Mucosa of descending colon (tissue), 3 donors: ENCODE measurements at regions not wholly inside any gene's neighbourhood (a gene's known extent, or its start where the extent isn't known, plus 50 kb on each side); places are given as distances from the start of the nearest gene placed in this dataset.

Experiments
- ATAC-seq: fragments of 200-7000 bp; cut with Tn5 transposase; one replicate; pipeline ENCODE4 v1.9.1; 2020; ENCODE audit warnings: mild to moderate bottlenecking, moderate library complexity
- DNase-seq, 3 donors: peaks; one replicate each; pipeline ENCODE4 v3.0.0-alpha.2; 2020
- H3K36me3 ChIP-seq: fragments of 200-600 bp; one replicate; pipeline ENCODE4 v1.8.0; 2021; ENCODE audit warnings: low read depth, mild to moderate bottlenecking
- H3K4me1 ChIP-seq: fragments of 200-600 bp; one replicate; pipeline ENCODE4 v1.8.0; 2021; ENCODE audit warnings: low read depth, mild to moderate bottlenecking
- H3K4me3 ChIP-seq: fragments of 200-600 bp; one replicate; pipeline ENCODE4 v1.8.0; 2021; ENCODE audit warnings: mild to moderate bottlenecking
- H3K9me3 ChIP-seq: fragments of 200-600 bp; one replicate; pipeline ENCODE4 v1.8.0; 2021; ENCODE audit warnings: mild to moderate bottlenecking
- CTCF ChIP-seq: fragments of 200-600 bp; IDR thresholded peaks from one replicate; pipeline ENCODE4 v1.8.0; 2022; ENCODE audit warnings: antibody characterized with exemption, mild to moderate bottlenecking
- intact Hi-C, 2 donors: fragments of 100-400 bp; cut with DNase I in 1 of 2; cut with micrococcal nuclease in 1 of 2; formaldehyde crosslinking; loops; one replicate each; pipeline versions ENCODE4 v1.11.0 to v1.11.1; 2022; cut with DNase I, micrococcal nuclease
- donor health status: DM: no; HTN: no; CAD: no; lungs with moderate emphysema.
- donor health status: DM: no; HTN: no; CAD: no.
- donor health status: DM: no; HTN: yes; CAD: no.

- H3K9me3 ChIP-seq, result no peaks in the 10 kb centered on the region
- H3K4me1 ChIP-seq, result no peaks in the 10 kb centered on the region
- TF ChIP-seq CTCF, result no peak
- ATAC-seq (no peak), DNase-seq (no peak)
- intact Hi-C loops, result no loop called here
- H3K4me3 ChIP-seq, result no peak overlapping the region
- H3K36me3 ChIP-seq, result no peaks in the 10 kb centered on the region
Measured at GRCh38 chr16:86176462-86176861, 277.5 kb downstream of the IRF8 start.

GRCh38 chr16:86180244-86180643 lies 281.3 kb downstream of the IRF8 start:
- H3K4me3 ChIP-seq, result no peak overlapping the region
- no peak for TF ChIP-seq CTCF
- no peak for ATAC-seq
- no peaks in the 10 kb centered on the region for H3K9me3 ChIP-seq
- DNase-seq, result no peak
- intact Hi-C loops, result no loop called here
- no peaks in the 10 kb centered on the region for H3K4me1 ChIP-seq
- no peaks in the 10 kb centered on the region for H3K36me3 ChIP-seq

- no peak for DNase-seq
- no peak for TF ChIP-seq CTCF
- Histone ChIP-seq H3K9me3 (no peaks in the 10 kb centered on the region), H3K36me3 (no peaks in the 10 kb centered on the region), H3K4me3 (no peak overlapping the region), H3K4me1 (no peaks in the 10 kb centered on the region)
- no peak for ATAC-seq
- intact Hi-C loops, result no loop called here
Measured at GRCh38 chr16:86180780-86181179, 281.8 kb downstream of the IRF8 start.

- no peak for ATAC-seq
- H3K9me3 ChIP-seq, result no peaks in the 10 kb centered on the region
- intact Hi-C loops, result no loop called here
Measured at GRCh38 chr16:86181526-86181925, 282.6 kb downstream of the IRF8 start.

GRCh38 chr16:86184185-86184584 lies 285.2 kb downstream of the IRF8 start:
- Histone ChIP-seq H3K4me3 (no peak overlapping the region), H3K4me1 (no peaks in the 10 kb centered on the region), H3K9me3 (no peaks in the 10 kb centered on the region), H3K36me3 (no peaks in the 10 kb centered on the region)
- DNase-seq (no peak), ATAC-seq (no peak)
- no peak for TF ChIP-seq CTCF
- intact Hi-C loops, result no loop called here

More at GRCh38 chr16:86181526-86181925, 282.6 kb downstream of the IRF8 start:
- Histone ChIP-seq H3K4me3 (no peak overlapping the region), H3K4me1 (no peaks in the 10 kb centered on the region), H3K36me3 (no peaks in the 10 kb centered on the region)
- no peak for TF ChIP-seq CTCF
- no peak for DNase-seq

GRCh38 chr16:86185089-86185488 lies 286.1 kb downstream of the IRF8 start:
- no peak overlapping the region for H3K4me3 ChIP-seq
- H3K9me3 ChIP-seq, result no peaks in the 10 kb centered on the region
- no peak for DNase-seq
- intact Hi-C loops, result no loop called here
- H3K36me3 ChIP-seq, result no peaks in the 10 kb centered on the region
- no peaks in the 10 kb centered on the region for H3K4me1 ChIP-seq
- ATAC-seq, result no peak
- TF ChIP-seq CTCF, result no peak
